Fibroblast of peridontal ligament (primary cell): ENCODE measurements at regions not wholly inside any gene's neighbourhood (a gene's known extent, or its start where the extent isn't known, plus 50 kb on each side); places are given as distances from the start of the nearest gene placed in this dataset.

ENCODE experiments used
- DNase-seq: peaks from one replicate; pipeline ENCODE4 v3.0.0-alpha.2; 2010; ENCODE audit errors: extremely low read depth

DNA sequence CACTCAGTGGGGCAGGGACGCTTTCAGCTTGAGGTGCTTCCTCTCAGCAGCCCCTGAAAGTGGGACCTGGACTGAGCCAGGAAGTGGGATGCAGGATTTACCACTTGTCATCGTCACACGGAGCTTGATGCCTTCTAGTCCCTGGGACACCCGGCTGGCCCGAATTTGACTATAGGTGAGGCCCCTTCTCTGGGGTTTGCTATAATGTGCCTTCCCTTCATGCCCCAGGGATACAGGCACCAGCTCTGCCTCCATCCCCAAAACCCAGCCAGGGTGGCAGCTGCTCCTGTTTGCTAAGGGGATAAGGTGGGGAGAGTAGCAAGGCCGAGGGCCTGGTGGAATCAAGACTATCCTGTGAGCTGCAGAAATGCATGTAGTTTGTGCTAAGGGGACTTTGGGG is 235.0 kb downstream of the GLRX3 start:
- no peak for DNase-seq

DNA sequence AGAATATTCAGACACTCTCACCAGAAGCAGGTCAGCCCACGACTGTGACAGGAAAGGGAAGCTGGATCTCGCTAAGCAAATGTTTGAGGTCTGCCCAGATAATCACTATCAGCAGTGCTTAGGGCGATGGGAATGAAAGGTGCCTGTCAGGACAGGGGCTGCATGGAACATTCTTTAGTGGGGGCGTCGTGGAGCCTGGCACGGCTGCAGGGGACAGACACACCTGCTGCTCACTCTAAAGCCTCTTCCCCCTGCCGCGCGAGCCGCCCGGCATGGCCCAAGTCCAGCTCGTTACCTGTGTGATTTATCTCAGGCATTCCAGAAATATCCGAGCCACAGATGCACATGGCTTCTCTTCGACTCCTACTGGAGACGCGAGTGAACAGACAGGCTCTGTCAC is 235.5 kb downstream of the GLRX3 start:
- no peak for DNase-seq

DNA sequence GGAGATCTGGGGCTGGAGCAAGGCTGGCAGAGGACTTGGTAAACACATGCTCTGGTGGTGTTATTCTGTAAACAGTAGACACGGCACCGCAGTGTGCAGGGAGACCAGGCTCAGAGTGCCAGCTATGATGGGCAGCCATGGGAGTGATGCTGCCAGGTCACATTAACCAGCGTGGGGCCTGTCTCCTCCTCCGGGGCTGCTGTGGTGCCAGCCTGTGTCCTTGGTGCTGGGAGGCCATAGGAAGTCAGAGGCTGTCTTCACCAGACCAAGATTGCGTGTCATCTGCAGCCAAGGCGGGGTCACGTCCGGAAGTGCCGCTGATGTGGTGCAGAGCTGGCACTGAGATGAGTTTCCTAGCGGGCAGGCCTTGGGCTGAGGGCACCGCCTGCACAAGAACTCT is 236.0 kb downstream of the GLRX3 start:
- no peak for DNase-seq

- DNase-seq, result no peak
These were observed 236.7 kb downstream of the GLRX3 start for GRCh38 chr10:130372866-130373265.

- DNase-seq, result no peak
These were observed 241.9 kb downstream of the GLRX3 start for GRCh38 chr10:130377986-130378540.

DNA sequence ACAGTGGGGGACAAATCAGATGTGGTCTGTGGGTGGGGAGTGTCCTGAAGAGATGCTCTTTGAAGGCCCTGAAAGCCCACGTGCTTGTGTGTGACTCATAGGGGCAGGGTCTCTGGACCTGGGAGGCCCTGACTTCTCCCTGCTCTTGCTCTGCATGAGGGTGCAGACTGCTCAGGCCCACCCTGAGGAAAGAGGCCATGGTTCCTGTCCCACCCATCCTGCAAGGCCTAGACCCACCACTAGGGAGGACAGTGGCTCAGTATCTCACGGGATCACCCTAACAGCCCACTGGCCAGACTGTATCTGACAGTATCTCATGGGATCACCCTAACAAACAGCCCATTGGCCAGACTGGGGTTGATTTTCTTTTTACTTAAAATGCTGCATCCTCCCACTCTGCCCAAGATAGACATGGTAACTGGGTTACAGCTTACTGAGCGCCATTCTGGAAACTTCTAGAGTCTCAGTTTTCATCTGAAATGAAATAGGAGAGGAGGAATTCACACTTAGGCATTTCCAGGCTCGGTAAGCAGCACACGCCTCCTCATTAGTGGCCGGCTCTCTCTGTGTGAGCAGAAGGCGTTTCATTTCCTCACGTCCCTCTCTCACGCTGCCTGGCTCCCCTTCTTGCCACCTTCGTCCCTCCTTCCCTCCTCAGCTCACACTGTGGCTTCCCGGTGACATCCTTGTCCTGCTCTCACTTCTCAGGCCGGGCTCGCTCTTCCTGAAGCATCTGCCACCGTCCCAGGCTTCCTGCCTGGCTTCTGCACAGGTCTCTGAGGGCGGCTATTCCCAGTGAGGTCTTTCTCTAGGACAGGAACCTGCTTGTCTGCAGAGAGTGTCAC is 242.6 kb downstream of the GLRX3 start:
- no peak for DNase-seq

DNA sequence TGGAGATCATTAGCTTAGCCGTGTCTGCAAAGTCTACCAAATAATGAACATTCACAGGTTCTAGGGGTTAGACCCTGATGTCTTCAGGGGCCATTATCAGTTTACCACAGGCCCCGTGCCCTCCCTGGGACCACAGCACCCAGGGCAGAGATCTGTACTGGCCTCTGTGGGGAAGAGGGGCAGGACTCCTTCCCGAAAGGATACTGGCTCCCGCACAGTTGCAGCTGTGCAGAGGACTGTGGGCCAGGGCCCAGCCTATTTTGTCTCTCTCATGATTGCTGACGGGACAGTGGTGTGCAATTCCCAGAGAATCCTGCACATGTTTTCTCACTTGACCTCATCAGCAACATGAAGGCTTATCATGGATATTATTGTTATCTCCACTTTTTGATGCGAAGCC is 243.9 kb downstream of the GLRX3 start:
- DNase-seq, result no peak

DNA sequence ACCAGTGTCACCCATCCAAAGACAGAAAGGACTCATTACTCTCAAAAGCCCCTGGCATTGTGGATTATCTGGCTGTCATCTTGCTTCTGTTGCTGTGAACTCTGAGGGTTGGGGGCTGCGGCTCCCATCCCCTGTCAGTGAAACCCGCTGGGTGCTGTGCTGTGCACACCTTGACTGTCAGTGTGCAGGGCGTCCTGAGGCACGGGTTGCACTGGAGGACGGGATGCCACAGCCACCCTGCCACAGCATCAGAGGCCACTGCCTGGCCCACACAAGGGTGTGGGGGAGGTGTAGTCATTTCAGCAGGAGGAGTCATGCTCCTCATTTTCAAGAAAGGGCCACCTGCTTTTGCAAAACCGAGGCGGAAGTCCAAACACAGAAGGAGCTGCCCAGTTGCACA is 245.8 kb downstream of the GLRX3 start:
- no peak for DNase-seq

DNA sequence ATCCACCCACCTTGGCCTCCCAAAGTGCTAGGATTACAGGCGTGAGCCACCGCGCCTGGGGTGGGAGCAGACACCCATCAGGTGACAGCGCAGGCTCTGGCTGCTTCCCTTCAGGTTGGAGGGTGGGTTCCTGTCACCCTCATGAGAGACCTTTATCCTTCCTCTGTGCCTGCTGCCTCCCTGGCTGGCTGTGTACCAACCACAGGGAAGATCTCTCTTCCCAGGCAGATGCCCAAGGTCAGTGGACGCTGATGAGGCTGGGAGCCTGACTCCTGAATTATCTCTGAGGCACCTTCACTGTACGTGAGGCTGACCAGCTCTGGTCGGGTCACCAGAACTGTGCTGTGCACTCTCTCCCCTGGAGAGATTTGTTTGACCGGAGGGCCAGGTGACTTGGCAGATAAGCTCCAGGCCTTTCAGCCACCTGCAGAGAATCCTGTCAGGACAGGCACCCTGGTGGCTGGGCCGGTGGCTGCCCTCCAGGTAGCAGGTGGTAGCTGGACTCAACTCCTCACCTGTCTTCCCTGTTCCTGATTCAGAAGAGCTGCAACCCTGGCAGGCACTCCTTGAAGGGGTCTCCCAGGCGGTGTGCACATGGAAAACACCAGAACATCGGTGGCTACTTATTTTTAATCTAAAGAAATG is 251.9 kb downstream of the GLRX3 start:
- no peak for DNase-seq

DNA sequence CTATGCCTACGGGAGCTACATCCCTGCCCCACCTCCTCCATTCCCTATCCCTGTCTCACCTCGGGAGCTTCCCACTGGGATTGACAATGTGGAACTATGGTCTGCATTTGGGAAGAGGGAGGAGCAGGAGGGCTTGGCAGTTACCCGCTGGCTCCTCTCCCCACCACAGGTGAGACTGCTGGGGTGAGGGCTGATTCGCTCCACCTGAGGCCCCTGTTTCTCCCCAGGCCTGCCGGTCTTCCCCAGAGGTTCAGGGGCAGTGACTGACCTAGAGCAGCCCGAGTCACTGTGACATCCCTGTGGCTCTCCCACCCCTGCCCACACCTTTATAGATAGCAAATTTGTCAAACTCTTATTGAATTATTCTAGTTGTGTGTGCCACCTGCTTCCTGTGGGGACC is 252.6 kb downstream of the GLRX3 start:
- no peak for DNase-seq

DNA sequence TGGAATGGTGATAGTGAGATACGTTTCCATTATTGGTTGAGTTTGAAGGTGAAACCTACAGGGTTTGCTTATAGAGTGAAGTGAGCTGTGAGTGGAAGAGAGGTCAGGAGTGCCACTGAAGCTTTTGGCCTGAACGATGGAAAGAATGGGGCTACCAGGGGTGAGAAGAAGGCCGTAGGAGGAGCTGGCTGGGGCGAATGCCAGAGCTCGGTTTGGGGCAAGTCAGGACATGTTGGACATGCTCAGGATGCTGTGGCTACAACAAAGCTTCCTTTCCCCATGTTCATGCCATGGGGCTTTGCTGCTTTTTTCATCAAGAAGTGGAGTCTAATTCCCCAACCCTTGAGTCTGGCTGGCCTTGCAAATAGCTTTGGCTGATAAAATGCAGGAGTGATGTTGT is 253.7 kb downstream of the GLRX3 start:
- no peak for DNase-seq

DNA sequence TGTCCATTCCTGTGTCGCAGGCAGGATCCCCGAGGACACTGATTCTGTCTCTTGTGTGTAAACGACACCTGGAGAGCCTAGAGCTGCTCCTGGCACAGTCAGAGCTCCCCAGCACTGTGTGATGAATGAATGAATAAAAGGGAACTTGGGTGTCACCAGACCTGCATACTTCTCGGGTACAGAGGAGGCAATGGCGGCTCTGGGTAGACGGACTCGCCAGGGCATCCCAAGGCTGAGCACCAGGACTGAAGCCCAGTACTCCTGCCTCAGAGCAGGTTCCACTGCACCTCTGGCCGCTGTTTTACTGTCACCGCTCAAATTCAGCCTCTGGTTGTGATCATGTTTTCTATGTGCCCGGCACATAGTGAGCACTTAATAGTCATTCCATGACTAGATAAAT is 255.8 kb downstream of the GLRX3 start:
- no peak for DNase-seq

DNA sequence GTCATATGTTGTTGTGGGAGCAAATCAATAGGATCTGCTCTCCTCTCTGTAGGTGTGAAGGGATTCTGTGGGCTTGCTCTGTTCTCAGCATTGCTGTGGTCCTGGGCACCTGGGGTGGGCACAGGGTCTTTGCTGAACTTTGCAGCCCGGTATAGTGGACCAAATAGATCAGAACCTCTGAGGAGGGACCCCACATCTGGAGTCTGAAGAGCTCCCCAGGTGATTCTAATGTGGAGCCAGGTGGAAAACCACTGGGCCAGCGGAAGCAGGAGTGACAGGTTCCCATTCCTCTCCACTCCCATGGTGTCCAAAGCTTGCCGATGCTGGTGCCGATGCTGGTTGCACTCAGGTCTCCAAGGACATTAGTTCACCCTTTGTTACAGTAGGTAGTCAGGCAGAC is 257.2 kb downstream of the GLRX3 start:
- no peak for DNase-seq

- no peak for DNase-seq
These were observed 258.6 kb downstream of the GLRX3 start for GRCh38 chr10:130394832-130395231.

DNA sequence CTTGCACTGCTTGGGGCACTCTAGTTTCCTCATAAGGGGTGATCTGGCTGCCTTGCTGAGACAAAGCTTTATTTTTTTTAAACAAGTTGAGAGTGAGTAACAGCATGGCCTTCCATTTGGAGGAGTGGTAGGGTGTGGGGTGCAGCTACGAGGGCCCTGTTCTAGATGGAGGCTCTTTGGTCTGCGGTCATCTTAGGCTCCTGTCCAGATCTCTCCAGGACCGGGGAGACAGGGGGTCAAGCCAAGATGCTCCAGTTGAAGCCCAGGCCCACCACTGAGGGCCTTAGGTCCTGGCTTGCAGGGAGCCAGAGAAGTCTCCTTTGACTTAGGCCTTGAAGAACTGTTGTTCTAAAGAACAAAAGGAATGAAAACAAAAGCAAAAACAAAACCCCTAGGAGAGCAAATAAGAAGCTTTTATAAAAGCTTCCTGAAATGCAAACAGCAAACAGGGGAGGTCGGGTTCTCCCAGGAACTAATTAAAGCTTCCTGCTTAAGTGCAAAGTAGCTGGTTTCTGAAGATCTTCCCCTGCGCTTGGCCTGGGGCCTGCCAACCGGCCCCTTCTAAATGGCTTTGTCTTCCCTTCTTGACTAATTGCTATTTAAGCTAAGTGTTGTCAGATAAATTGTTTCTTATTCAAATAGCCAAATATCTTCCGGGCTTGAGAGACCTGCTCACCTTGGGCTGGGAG is 259.2 kb downstream of the GLRX3 start:
- DNase-seq, result no peak

DNA sequence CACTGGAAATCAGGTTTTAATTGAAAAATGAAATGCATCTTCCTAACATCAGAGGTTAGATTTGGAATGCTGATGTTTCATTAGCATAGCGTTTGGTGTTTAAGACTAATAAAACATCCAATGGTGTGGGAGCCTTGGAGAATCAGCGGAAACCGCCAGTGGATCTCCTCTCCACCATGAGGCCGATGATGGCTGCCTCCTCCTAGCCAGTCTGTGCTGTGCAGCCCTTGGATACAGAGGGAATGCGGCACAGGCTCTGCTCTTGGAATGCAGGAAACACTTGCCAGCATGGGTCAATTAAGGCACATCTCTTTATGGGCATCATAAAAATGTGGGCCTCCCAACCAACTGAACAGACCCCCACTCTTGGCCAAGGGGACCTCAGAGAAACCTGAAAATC is 259.9 kb downstream of the GLRX3 start:
- DNase-seq, result no peak

- no peak for DNase-seq
These were observed 262.2 kb downstream of the GLRX3 start for GRCh38 chr10:130398090-130398994.

- DNase-seq, result no peak
These were observed 263.3 kb downstream of the GLRX3 start for GRCh38 chr10:130399425-130399950.

DNA sequence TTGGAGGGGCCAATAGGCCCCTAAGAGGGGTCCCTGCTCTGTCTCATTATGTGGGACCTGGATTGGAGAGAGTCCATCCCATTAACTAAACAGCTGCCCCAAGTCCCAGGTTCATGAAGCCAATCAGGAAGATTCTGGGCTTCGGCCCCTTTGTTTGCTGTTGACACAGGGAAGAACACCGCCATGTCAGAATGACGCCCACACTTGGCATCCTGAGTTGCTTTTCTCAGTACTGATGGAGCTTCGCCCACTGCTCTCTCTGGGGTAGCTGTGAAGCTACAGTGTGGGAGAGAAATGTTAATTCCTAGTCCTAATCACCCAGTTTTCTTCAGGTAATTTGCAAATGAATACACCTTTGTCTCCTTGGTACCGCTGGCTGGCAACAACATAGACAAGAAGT is 264.7 kb downstream of the GLRX3 start:
- DNase-seq, result no peak

GRCh38 chr10:130401860-130402765 is 265.9 kb downstream of the GLRX3 start:
- no peak for DNase-seq
